ENCODE measurements at regions not wholly inside any gene's neighbourhood (a gene's known extent, or its start where the extent isn't known, plus 50 kb on each side); places are given as distances from the start of the nearest gene placed in this dataset.
"Not testable (repeated sequence)": the region's sequence is repeated elsewhere in the genome, so short reads cannot be mapped to it uniquely, and the experiment has no call there.

GRCh38 chr13:100976993-100977392 is 302.4 kb upstream of the TMTC4 start:
- no peaks in the 10 kb centered on the region for H3K36me3 ChIP-seq (ENCODE audit: control insufficient read depth, insufficient read depth, low read length)
- H2BK15ac ChIP-seq (ENCODE audit: low read depth, low read length) = no peak overlapping the region
- no peak overlapping the region for H2BK5ac ChIP-seq (ENCODE audit: low read depth, low read length, poor library complexity, severe bottlenecking)
- ChIA-PET POLR2A (ENCODE audit: unreplicated experiment) (no interaction called here), CTCF (no interaction called here)
- no peak overlapping the region for H2AK9ac ChIP-seq (replicated peaks; ENCODE audit: low read depth, low read length, poor library complexity)
- intact Hi-C loops (cut with micrococcal nuclease) = no loop called here
- no peak for ATAC-seq (ENCODE audit: low read depth)
- no peak overlapping the region for H2BK120ac ChIP-seq (ENCODE audit: low read depth, low read length)
- no peaks in the 10 kb centered on the region for H4K20me1 ChIP-seq (ENCODE audit: insufficient read depth, low read length)
- no CpG with 5 or more reads among the region's 2 CpGs for WGBS, 2 experiments (ENCODE audit: extremely low coverage in 2 of 2, insufficient read length in 1 of 2)
- H3K4me3 ChIP-seq (ENCODE audit: insufficient read depth, low read depth, low read length) = no peak overlapping the region
- BruUV-seq (replicated peaks) = no TSS peak
- in situ Hi-C loops (cut with MboI; ENCODE audit: low sequenced_read_pairs) = no loop called here
- H4K91ac ChIP-seq (ENCODE audit: insufficient read depth, low read depth, low read length) = no peak overlapping the region
- H3K4me2 ChIP-seq (ENCODE audit: low read depth, low read length) = no peak overlapping the region
- H2AFZ ChIP-seq (replicated peaks; ENCODE audit: low read length, poor library complexity) = no peak overlapping the region
- DNase-seq = no peak
- no peak overlapping the region for H3K9ac ChIP-seq (ENCODE audit: low read depth, low read length)
- dilution Hi-C loops (cut with HindIII; ENCODE audit: low sequenced_read_pairs, unreplicated experiment) = no loop called here
- H4K5ac ChIP-seq (ENCODE audit: low read depth, low read length) = no peak overlapping the region
- no peak overlapping the region for H2AK5ac ChIP-seq (ENCODE audit: low read depth, low read length)
- H3K79me1 ChIP-seq (ENCODE audit: low read depth in 1 of 2, low read length in 2 of 2) = no peaks in the 10 kb centered on the region
- H3K23ac ChIP-seq (ENCODE audit: low read depth, low read length) = no peak overlapping the region
- H3K27me3 ChIP-seq (ENCODE audit: control insufficient read depth, insufficient read depth, low read length) = no peaks in the 10 kb centered on the region
- no peak overlapping the region for H3K14ac ChIP-seq (replicated peaks; ENCODE audit: low read depth, low read length)
- no peak overlapping the region for H2BK20ac ChIP-seq (ENCODE audit: low read depth, low read length)
- H3K9me1 ChIP-seq (ENCODE audit: insufficient read depth, low read length) = no peaks in the 10 kb centered on the region
- no peaks in the 10 kb centered on the region for H3K9me3 ChIP-seq (ENCODE audit: control insufficient read depth, insufficient read depth, low read length)
- TF ChIP-seq SMC3 (IDR thresholded peaks at IDR 0.05; ENCODE audit: low read depth, low read length) (no peak), RCOR1 (IDR thresholded peaks at IDR 0.05; ENCODE audit: insufficient replicate concordance, low read length) (no peak), RAD21 (IDR thresholded peaks at IDR 0.05; ENCODE audit: low read length) (no peak), USF2 (IDR thresholded peaks at IDR 0.05; ENCODE audit: low read depth, low read length) (no peak), ELK1 (IDR thresholded peaks at IDR 0.05; ENCODE audit: borderline replicate concordance, low read depth, low read length) (no peak)
- no peak overlapping the region for H3K18ac ChIP-seq (ENCODE audit: low read depth, low read length)
- H3K27ac ChIP-seq (ENCODE audit: insufficient read depth, low read length) = no peak overlapping the region
- no peak overlapping the region for H3K4ac ChIP-seq (ENCODE audit: low read depth, low read length)
- no peaks in the 10 kb centered on the region for H3K4me1 ChIP-seq (ENCODE audit: control insufficient read depth, insufficient read depth, low read length)
- H3K56ac ChIP-seq (ENCODE audit: extremely low read depth, insufficient read depth, low read length) = no peak overlapping the region
- no peak overlapping the region for H4K8ac ChIP-seq (ENCODE audit: low read depth in 2 of 2, low read length in 2 of 2)

GRCh38 chr13:100975666-100976065 is 301.1 kb upstream of the TMTC4 start:
- H3K4me1 ChIP-seq (ENCODE audit: control insufficient read depth, insufficient read depth, low read length); H3K4ac ChIP-seq (ENCODE audit: low read depth, low read length); H2BK5ac ChIP-seq (ENCODE audit: low read depth, low read length, poor library complexity, severe bottlenecking); H3K27ac ChIP-seq (ENCODE audit: insufficient read depth, low read length); H3K9me3 ChIP-seq (ENCODE audit: control insufficient read depth, insufficient read depth, low read length); H3K18ac ChIP-seq (ENCODE audit: low read depth, low read length); H2AK9ac ChIP-seq (replicated peaks; ENCODE audit: low read depth, low read length, poor library complexity); H3K36me3 ChIP-seq (ENCODE audit: control insufficient read depth, insufficient read depth, low read length); H3K4me3 ChIP-seq (ENCODE audit: insufficient read depth, low read depth, low read length); H4K20me1 ChIP-seq (ENCODE audit: insufficient read depth, low read length); H2BK15ac ChIP-seq (ENCODE audit: low read depth, low read length); H2AK5ac ChIP-seq (ENCODE audit: low read depth, low read length); H2BK120ac ChIP-seq (ENCODE audit: low read depth, low read length); CTCF ChIA-PET; POLR2A ChIA-PET (ENCODE audit: unreplicated experiment); H2BK20ac ChIP-seq (ENCODE audit: low read depth, low read length); H4K8ac ChIP-seq (ENCODE audit: low read depth in 2 of 2, low read length in 2 of 2); BruUV-seq (replicated peaks); ATAC-seq (ENCODE audit: low read depth); H3K23ac ChIP-seq (ENCODE audit: low read depth, low read length); H4K91ac ChIP-seq (ENCODE audit: insufficient read depth, low read depth, low read length); H2AFZ ChIP-seq (replicated peaks; ENCODE audit: low read length, poor library complexity); dilution Hi-C loops (cut with HindIII; ENCODE audit: low sequenced_read_pairs, unreplicated experiment); H3K9me1 ChIP-seq (ENCODE audit: insufficient read depth, low read length); H4K5ac ChIP-seq (ENCODE audit: low read depth, low read length); H3K56ac ChIP-seq (ENCODE audit: extremely low read depth, insufficient read depth, low read length); DNase-seq; H3K9ac ChIP-seq (ENCODE audit: low read depth, low read length); intact Hi-C loops (cut with micrococcal nuclease); H3K79me1 ChIP-seq (ENCODE audit: low read depth in 1 of 2, low read length in 2 of 2); H3K27me3 ChIP-seq (ENCODE audit: control insufficient read depth, insufficient read depth, low read length); H3K14ac ChIP-seq (replicated peaks; ENCODE audit: low read depth, low read length); in situ Hi-C loops (cut with MboI; ENCODE audit: low sequenced_read_pairs); H3K4me2 ChIP-seq (ENCODE audit: low read depth, low read length): not testable (repeated sequence)
- no CpG with 5 or more reads among the region's 31 CpGs for WGBS, 2 experiments (ENCODE audit: extremely low coverage in 2 of 2, insufficient read length in 1 of 2)
